Right lobe of liver (tissue), 4 donors: ENCODE measurements at regions not wholly inside any gene's neighbourhood (a gene's known extent, or its start where the extent isn't known, plus 50 kb on each side); places are given as distances from the start of the nearest gene placed in this dataset.

ENCODE experiments used
- CTCF ChIP-seq, 4 donors: fragments of 200-600 bp in 3 of 4; fragments of 450-650 bp in 1 of 4; IDR thresholded peaks; one replicate each; pipeline versions ENCODE4 v1.5.1 to v1.8.0; 2016 to 2022; ENCODE audit warnings: antibody characterized with exemption in 4 of 4, mild to moderate bottlenecking in 2 of 4
- POLR2A ChIP-seq: fragments of 450-650 bp; IDR thresholded peaks from one replicate; pipeline ENCODE4 v1.6.1; 2017; ENCODE audit warnings: antibody characterized with exemption, mild to moderate bottlenecking
- donor health status: DM: no; HTN: no; CAD: no.
- donor health status: DM: no; HTN: no; CAD: no.
- donor health status: DM: no; HTN: yes; CAD: no.

- TF ChIP-seq CTCF (IDR thresholded peaks at IDR 0.05) (no peak), POLR2A (no peak)
Observed at GRCh38 chr5:73336366-73336765, 112.2 kb downstream of the FOXD1 start.
